ENCODE measurements at regions not wholly inside any gene's neighbourhood (a gene's known extent, or its start where the extent isn't known, plus 50 kb on each side); places are given as distances from the start of the nearest gene placed in this dataset.

GRCh38 chr10:1895691-1896090 lies 158.4 kb upstream of the ADARB2 start (continued):
- TF ChIP-seq, protein P1, sequence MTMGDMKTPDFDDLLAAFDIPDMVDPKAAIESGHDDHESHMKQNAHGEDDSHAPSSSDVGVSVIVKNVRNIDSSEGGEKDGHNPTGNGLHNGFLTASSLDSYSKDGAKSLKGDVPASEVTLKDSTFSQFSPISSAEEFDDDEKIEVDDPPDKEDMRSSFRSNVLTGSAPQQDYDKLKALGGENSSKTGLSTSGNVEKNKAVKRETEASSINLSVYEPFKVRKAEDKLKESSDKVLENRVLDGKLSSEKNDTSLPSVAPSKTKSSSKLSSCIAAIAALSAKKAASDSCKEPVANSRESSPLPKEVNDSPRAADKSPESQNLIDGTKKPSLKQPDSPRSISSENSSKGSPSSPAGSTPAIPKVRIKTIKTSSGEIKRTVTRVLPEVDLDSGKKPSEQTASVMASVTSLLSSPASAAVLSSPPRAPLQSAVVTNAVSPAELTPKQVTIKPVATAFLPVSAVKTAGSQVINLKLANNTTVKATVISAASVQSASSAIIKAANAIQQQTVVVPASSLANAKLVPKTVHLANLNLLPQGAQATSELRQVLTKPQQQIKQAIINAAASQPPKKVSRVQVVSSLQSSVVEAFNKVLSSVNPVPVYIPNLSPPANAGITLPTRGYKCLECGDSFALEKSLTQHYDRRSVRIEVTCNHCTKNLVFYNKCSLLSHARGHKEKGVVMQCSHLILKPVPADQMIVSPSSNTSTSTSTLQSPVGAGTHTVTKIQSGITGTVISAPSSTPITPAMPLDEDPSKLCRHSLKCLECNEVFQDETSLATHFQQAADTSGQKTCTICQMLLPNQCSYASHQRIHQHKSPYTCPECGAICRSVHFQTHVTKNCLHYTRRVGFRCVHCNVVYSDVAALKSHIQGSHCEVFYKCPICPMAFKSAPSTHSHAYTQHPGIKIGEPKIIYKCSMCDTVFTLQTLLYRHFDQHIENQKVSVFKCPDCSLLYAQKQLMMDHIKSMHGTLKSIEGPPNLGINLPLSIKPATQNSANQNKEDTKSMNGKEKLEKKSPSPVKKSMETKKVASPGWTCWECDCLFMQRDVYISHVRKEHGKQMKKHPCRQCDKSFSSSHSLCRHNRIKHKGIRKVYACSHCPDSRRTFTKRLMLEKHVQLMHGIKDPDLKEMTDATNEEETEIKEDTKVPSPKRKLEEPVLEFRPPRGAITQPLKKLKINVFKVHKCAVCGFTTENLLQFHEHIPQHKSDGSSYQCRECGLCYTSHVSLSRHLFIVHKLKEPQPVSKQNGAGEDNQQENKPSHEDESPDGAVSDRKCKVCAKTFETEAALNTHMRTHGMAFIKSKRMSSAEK (CRISPR knock-in tag; IDR thresholded peaks at IDR 0.05; ENCODE audit: borderline replicate concordance) = no peak
- TF ChIP-seq ETV6 (CRISPR knock-in tag; IDR thresholded peaks at IDR 0.05) (no peak), SMAD4 (CRISPR knock-in tag; IDR thresholded peaks at IDR 0.05) (no peak), ZNF121 (CRISPR knock-in tag; IDR thresholded peaks at IDR 0.05) (no peak), NR2C2 (CRISPR knock-in tag; IDR thresholded peaks at IDR 0.05) (no peak), ZNF138 (CRISPR knock-in tag; conservative IDR thresholded peaks at IDR 0.05) (no peak)

- peaks cover 17% of the 10 kb centered on the region for H3K27me3 Mint-ChIP-seq (ENCODE audit: low read depth)
- no peaks in the 10 kb centered on the region for H3K4me1 Mint-ChIP-seq
- H3K36me3 Mint-ChIP-seq = peaks cover 7% of the 10 kb centered on the region
- no peak overlapping the region for H3K4me3 Mint-ChIP-seq
- DNase-seq (ENCODE audit: low spot score) = no peak
- TF ChIP-seq ERG (CRISPR knock-in tag; IDR thresholded peaks at IDR 0.05) (no peak), ZBTB21 (CRISPR knock-in tag; IDR thresholded peaks at IDR 0.05; ENCODE audit: borderline replicate concordance) (no peak), TP53 (CRISPR knock-in tag; IDR thresholded peaks at IDR 0.05) (no peak)
- TF ChIP-seq, protein P2, sequence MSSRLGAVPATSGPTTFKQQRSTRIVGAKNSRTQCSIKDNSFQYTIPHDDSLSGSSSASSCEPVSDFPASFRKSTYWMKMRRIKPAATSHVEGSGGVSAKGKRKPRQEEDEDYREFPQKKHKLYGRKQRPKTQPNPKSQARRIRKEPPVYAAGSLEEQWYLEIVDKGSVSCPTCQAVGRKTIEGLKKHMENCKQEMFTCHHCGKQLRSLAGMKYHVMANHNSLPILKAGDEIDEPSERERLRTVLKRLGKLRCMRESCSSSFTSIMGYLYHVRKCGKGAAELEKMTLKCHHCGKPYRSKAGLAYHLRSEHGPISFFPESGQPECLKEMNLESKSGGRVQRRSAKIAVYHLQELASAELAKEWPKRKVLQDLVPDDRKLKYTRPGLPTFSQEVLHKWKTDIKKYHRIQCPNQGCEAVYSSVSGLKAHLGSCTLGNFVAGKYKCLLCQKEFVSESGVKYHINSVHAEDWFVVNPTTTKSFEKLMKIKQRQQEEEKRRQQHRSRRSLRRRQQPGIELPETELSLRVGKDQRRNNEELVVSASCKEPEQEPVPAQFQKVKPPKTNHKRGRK (CRISPR knock-in tag; IDR thresholded peaks at IDR 0.05; ENCODE audit: borderline replicate concordance) = no peak
- POLR2A ChIA-PET = no interaction called here
- H3K27ac Mint-ChIP-seq = no peak overlapping the region
- ATAC-seq = no peak
- CTCF ChIA-PET = no interaction called here
- H3K9me3 Mint-ChIP-seq = peaks cover 8% of the 10 kb centered on the region
These were observed 157.6 kb upstream of the ADARB2 start for GRCh38 chr10:1894912-1895311.

DNA sequence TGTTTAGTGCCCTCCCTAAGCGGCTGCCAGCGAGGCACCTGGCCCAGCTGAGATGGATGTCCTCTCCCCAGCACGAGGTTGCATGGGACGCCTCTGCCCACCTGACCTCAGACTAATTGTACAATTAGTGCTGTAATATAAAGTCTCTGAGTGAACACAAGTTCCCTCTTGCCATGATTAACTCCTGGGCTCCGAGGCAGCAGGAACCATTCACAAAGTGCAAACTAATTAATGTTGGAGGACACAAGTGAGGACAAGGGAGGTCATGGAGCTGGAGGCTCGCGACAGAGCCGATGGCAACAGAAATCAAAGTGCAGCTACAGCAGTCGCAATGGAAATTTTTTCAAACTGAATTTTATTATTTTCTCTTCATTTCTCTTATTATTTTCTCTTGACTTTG lies 156.6 kb upstream of the ADARB2 start:
- Mint-ChIP-seq H3K4me3 (no peak overlapping the region), H3K27me3 (ENCODE audit: low read depth) (peaks cover 8% of the 10 kb centered on the region), H3K4me1 (no peaks in the 10 kb centered on the region), H3K27ac (no peak overlapping the region), H3K9me3 (peaks cover 2% of the 10 kb centered on the region), H3K36me3 (no peaks in the 10 kb centered on the region)
- DNase-seq (ENCODE audit: low spot score) = no peak
- ChIA-PET CTCF (no interaction called here), POLR2A (no interaction called here)
- no peak for TF ChIP-seq MXD4 (CRISPR knock-in tag; IDR thresholded peaks at IDR 0.05; ENCODE audit: borderline replicate concordance)
- TF ChIP-seq ATF1 (CRISPR knock-in tag; IDR thresholded peaks at IDR 0.05) = no peak
- TF ChIP-seq USF2 (CRISPR knock-in tag; IDR thresholded peaks at IDR 0.05) = no peak
- no peak for TF ChIP-seq ZBTB21 (CRISPR knock-in tag; IDR thresholded peaks at IDR 0.05; ENCODE audit: borderline replicate concordance)
- no peak for TF ChIP-seq OVOL2 (CRISPR knock-in tag; IDR thresholded peaks at IDR 0.05; ENCODE audit: borderline replicate concordance)
- no peak for TF ChIP-seq ELF4 (CRISPR knock-in tag; IDR thresholded peaks at IDR 0.05; ENCODE audit: low read depth)
- TF ChIP-seq, protein P3, sequence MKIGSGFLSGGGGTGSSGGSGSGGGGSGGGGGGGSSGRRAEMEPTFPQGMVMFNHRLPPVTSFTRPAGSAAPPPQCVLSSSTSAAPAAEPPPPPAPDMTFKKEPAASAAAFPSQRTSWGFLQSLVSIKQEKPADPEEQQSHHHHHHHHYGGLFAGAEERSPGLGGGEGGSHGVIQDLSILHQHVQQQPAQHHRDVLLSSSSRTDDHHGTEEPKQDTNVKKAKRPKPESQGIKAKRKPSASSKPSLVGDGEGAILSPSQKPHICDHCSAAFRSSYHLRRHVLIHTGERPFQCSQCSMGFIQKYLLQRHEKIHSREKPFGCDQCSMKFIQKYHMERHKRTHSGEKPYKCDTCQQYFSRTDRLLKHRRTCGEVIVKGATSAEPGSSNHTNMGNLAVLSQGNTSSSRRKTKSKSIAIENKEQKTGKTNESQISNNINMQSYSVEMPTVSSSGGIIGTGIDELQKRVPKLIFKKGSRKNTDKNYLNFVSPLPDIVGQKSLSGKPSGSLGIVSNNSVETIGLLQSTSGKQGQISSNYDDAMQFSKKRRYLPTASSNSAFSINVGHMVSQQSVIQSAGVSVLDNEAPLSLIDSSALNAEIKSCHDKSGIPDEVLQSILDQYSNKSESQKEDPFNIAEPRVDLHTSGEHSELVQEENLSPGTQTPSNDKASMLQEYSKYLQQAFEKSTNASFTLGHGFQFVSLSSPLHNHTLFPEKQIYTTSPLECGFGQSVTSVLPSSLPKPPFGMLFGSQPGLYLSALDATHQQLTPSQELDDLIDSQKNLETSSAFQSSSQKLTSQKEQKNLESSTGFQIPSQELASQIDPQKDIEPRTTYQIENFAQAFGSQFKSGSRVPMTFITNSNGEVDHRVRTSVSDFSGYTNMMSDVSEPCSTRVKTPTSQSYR (CRISPR knock-in tag; IDR thresholded peaks at IDR 0.05) = no peak
- no peak for TF ChIP-seq ZNF121 (CRISPR knock-in tag; IDR thresholded peaks at IDR 0.05)
- ATAC-seq = no peak
